Breast epithelium (tissue), 3 donors: ENCODE measurements at regions not wholly inside any gene's neighbourhood (a gene's known extent, or its start where the extent isn't known, plus 50 kb on each side); places are given as distances from the start of the nearest gene placed in this dataset.

ENCODE experiments used
- CTCF ChIP-seq, 3 donors: fragments of 450-650 bp; IDR thresholded peaks; one replicate each; pipeline ENCODE4 v1.5.1; 2016 to 2017; ENCODE audit warnings: antibody characterized with exemption in 3 of 3, mild to moderate bottlenecking in 3 of 3, moderate library complexity in 3 of 3
- POLR2A ChIP-seq: fragments of 450-650 bp; IDR thresholded peaks from one replicate; pipeline ENCODE4 v1.6.1; 2016; ENCODE audit warnings: antibody characterized with exemption, mild to moderate bottlenecking, moderate library complexity

- no peak for TF ChIP-seq POLR2A
- TF ChIP-seq CTCF (IDR thresholded peaks at IDR 0.05): no peak
Measured at GRCh38 chr12:127231371-127231770, 1035.6 kb upstream of the TMEM132C start.
